LNCaP clone FGC (cell line): ENCODE measurements at regions not wholly inside any gene's neighbourhood (a gene's known extent, or its start where the extent isn't known, plus 50 kb on each side); places are given as distances from the start of the nearest gene placed in this dataset.

ENCODE experiments used
- DNase-seq: peaks from one replicate; pipeline ENCODE4 v3.0.0-alpha.2; 2011; ENCODE audit warnings: low read depth
- H3K4me3 ChIP-seq: 2 replicates; pipeline ENCODE4 v1.5.1; 2011; ENCODE audit warnings: mild to moderate bottlenecking, low read depth, low read length, control low read depth
- TF ChIP-seq, protein P1 (sequence below): IDR thresholded peaks from 2 replicates; pipeline ENCODE4 v1.5.1; 2012; ENCODE audit warnings: mild to moderate bottlenecking; ENCODE audit not compliant: control insufficient read depth, insufficient read depth; ENCODE audit errors: extremely low read depth

DNA sequence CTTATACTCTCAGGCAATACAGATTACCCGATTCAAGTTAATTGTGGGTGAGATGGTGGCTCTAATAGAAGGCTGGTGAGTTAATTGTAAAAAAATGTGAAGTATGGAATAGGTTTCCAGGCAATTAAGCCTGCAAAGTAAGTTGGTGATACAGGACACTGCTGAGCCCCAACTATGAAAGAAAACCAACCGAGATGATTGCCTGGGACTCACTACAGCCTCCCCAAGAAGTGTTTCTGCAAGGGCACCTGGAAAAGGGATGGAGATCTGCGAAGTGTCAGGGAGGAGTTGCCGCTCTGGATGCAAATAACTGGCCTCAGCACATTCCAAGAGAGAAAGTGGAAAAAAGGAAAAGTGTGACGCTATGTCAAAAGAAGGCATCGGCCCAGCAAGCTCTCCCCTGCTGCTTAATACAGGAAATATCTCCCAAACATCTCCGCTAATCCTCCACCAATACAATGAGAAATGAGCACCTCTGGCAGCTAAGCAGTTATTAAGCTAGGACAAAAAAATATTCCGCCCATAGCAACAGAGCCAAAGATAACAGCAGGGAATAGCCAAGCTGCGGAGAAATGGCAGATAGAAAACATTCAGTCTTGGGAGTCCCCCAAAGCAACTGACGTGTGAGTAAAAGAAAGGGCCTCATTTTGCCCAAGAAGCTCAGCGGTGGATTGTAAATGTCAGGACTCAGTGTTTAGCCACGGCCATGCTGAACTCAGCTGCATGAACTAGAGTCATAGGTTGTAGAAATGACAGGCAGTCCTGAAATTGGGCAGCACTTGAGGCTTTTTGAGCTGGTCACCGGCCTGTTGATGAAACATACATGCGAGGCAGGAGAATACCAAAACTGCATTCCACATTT is 133.7 kb downstream of the SNX19 start:
- H3K4me3 ChIP-seq = no peak overlapping the region
- TF ChIP-seq, protein P1, sequence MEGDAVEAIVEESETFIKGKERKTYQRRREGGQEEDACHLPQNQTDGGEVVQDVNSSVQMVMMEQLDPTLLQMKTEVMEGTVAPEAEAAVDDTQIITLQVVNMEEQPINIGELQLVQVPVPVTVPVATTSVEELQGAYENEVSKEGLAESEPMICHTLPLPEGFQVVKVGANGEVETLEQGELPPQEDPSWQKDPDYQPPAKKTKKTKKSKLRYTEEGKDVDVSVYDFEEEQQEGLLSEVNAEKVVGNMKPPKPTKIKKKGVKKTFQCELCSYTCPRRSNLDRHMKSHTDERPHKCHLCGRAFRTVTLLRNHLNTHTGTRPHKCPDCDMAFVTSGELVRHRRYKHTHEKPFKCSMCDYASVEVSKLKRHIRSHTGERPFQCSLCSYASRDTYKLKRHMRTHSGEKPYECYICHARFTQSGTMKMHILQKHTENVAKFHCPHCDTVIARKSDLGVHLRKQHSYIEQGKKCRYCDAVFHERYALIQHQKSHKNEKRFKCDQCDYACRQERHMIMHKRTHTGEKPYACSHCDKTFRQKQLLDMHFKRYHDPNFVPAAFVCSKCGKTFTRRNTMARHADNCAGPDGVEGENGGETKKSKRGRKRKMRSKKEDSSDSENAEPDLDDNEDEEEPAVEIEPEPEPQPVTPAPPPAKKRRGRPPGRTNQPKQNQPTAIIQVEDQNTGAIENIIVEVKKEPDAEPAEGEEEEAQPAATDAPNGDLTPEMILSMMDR = no peak
- DNase-seq = no peak

DNA sequence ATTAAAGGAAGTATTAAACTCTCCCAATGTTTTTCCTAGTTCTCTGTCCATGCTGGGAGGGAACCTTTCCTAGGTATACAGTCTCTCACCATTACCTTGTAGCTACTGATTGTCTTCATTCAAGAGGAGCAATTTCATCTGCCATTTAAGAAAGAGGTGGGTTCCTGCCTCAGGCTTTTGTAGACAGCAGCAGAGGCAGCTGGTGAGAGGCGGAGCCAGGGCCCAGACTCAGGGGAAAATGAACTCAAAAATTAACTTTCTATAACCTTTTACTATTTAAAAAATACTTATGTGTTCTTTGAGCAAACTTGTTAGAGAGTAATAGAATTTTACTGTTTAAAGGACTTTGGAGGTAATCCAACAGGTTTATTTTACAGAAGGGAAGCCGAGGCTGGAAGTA is 133.0 kb downstream of the SNX19 start:
- no peak overlapping the region for H3K4me3 ChIP-seq
- TF ChIP-seq, protein P1 = no peak
- no peak for DNase-seq

DNA sequence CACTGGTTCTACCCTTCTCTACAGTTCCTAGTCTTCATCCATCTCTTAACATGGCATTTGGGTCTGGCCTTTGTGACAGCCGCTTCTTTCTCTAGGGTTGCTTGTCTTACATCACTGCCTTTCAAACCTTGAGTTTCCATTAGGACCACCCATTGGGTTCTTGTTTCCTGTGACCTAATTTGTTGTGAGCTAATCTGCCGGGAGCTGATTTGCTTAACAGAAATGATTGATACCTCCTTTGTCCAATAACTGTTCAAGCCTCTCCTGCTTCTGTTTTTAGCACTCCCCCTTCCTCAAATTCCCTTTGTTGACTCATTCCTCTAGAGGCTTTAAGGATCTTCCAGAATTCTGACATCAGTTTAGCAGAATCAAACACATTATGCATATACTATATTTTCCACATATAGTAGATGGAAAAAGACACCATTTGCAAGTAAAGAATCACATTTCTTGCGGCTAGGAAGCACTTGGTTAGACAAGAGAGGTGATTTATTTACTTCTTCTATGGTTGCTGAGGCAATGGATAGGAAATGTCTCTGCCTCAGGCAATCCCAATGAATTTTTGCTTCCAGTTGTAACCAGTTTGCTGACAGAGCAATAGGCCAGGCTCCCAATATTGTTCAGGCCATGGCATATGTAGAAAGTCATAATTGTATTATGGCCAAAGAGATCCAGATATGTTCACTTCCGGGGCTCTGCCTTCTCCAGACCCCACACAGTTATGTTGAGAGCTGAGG is 130.7 kb downstream of the SNX19 start:
- DNase-seq = no peak
- TF ChIP-seq, protein P1 = no peak
- H3K4me3 ChIP-seq = no peak overlapping the region

DNA sequence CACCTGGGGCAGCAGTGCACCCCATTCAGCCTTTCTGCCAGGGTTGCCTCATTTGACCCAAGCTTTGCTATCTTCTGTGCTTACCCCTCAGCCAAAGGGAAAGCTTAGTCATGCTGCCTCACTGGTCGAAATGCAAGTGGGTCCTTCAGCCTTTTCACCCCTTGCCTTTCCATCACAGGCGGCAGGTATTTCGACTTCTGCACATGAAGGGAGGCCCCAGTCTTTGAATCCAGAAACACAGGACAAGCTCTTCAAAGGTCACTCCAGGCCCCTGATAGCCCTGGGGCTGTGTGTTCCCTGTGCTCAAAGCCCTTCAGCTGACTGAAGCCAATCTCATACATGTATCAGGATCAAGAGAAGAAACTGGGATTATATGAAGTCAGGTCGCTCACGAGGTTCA is 129.7 kb downstream of the SNX19 start:
- no peak for DNase-seq
- TF ChIP-seq, protein P1 = no peak
- no peak overlapping the region for H3K4me3 ChIP-seq

DNA sequence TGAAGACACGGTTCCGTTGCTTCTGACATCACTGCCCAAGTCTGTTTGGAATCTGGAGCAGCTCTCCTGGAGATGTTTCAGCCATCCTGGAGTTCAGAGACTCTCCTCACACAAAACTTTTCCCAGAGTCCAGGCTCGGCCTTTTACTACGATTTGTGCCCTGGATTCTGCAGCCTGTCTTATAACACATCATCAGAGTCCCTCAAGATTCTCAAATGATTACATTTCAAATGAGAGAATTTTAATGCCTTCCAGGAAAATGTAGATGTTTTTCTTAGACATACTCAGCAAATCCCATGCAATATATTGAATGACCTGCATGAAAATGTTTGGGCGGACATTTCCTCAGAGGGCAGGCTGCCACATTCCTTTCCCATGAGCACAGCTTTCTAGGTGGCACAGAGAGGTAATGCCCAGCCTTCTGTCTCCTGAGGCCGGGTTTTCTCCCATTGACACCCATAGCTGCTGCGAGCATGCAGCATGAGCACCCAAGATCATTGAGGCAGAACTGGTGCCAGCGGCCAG is 129.1 kb downstream of the SNX19 start:
- no peak overlapping the region for H3K4me3 ChIP-seq
- TF ChIP-seq, protein P1 = no peak
- DNase-seq = no peak

DNA sequence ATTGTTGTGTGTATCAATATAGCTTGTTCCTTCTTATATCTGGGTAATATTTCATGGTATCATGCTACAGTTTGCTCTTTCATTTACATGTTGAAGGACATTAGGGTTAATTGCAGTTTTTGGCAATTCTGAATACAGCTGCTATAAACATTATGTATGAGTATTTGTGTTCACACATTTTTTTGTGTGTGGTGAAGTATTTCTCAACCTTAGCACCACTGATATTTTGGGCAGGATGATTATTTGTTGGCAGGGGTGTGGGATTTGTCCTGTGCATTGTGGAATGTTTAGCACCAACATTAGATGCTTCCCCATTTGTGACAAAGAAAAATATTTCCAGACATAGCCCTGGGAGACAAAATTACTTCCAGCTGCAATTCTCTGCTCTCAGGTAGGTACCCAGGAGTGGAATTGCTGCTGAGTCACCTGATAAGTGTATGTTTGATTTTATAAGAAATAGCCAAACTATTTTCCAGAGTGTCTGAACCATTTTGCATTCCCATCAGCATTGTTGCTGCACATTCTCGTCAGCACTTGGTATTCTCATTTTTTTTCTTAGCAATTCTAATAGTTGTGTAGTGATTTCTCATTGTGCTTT is 128.2 kb downstream of the SNX19 start:
- no peak overlapping the region for H3K4me3 ChIP-seq
- DNase-seq = no peak
- TF ChIP-seq, protein P1 = no peak
